ENCODE measurements at regions not wholly inside any gene's neighbourhood (a gene's known extent, or its start where the extent isn't known, plus 50 kb on each side); places are given as distances from the start of the nearest gene placed in this dataset.

GRCh38 chr2:18336975-18337374 is 223.5 kb downstream of the RDH14 start:
- Histone ChIP-seq H4K20me1 (replicated peaks; ENCODE audit: control insufficient read depth, extremely low read depth, insufficient read depth, low read length) (no peaks in the 10 kb centered on the region), H3K4me2 (ENCODE audit: insufficient read depth, low read length) (no peak overlapping the region), H2AFZ (ENCODE audit: low read depth, low read length) (peak overlapping the region; percentile 24), H3K27ac (ENCODE audit: insufficient read depth, low read depth, low read length) (no peak overlapping the region), H3K27me3 (ENCODE audit: control insufficient read depth in 2 of 2, insufficient read depth in 2 of 2, low read length in 2 of 2) (no peaks in the 10 kb centered on the region), H3K79me2 (ENCODE audit: control insufficient read depth, insufficient read depth, low read length) (no peaks in the 10 kb centered on the region), H3K9me1 (replicated peaks; ENCODE audit: control insufficient read depth, extremely low read depth, insufficient read depth, low read length) (no peaks in the 10 kb centered on the region), H3K4me3 (replicated peaks in 1 of 3; ENCODE audit: insufficient read depth in 1 of 3, low read depth in 1 of 3, low read length in 3 of 3) (no peak overlapping the region), H3K36me3 (ENCODE audit: control insufficient read depth in 2 of 2, extremely low read depth in 1 of 2, insufficient read depth in 2 of 2, low read length in 2 of 2) (no peaks in the 10 kb centered on the region), H3K4me1 (ENCODE audit: control insufficient read depth, extremely low read depth, insufficient read depth, low read length) (peaks cover 36% of the 10 kb centered on the region), H3K9me3 (replicated peaks; ENCODE audit: control insufficient read depth, insufficient read depth, low read length) (no peaks in the 10 kb centered on the region), H3K9ac (replicated peaks; ENCODE audit: extremely low read depth, insufficient read depth, low read length) (no peak overlapping the region)
- TF ChIP-seq POLR2A (IDR thresholded peaks at IDR 0.05; ENCODE audit: low read depth, low read length): no peak
- TF ChIP-seq EZH2 (IDR thresholded peaks at IDR 0.05; ENCODE audit: borderline replicate concordance, low read depth, low read length, severe bottlenecking): no peak
- peak; percentile 58 for TF ChIP-seq FOS (IDR thresholded peaks at IDR 0.05; ENCODE audit: borderline replicate concordance, insufficient read depth, low read length)
- TF ChIP-seq JUN (IDR thresholded peaks at IDR 0.05; ENCODE audit: borderline replicate concordance, insufficient read depth, insufficient read length, low read depth): no peak
- FAIRE-seq (peak; percentile 33), DNase-seq (ENCODE audit: low read depth, low spot score) (peak; percentile 51)
- no TSS peak for BruUV-seq (replicated peaks)
- ChIA-PET POLR2A (no interaction called here), CTCF (interaction anchor here (1.3 kb wide), 1 partner anchor 41 kb away, joined by 3 read pairs; no protein-coding TSS in a partner anchor)
- intact Hi-C loops (cut with micrococcal nuclease): no loop called here
- dilution Hi-C loops (cut with MboI; ENCODE audit: extremely low pct_ligation_motif_present, low sequenced_read_pairs): no loop called here

GRCh38 chr2:18332477-18332876 is 228.0 kb downstream of the RDH14 start:
- DNase-seq (ENCODE audit: low read depth, low spot score) (no peak), FAIRE-seq (no peak)
- Histone ChIP-seq H3K27ac (ENCODE audit: insufficient read depth, low read depth, low read length) (no peak overlapping the region), H4K20me1 (replicated peaks; ENCODE audit: control insufficient read depth, extremely low read depth, insufficient read depth, low read length) (no peaks in the 10 kb centered on the region), H3K9me3 (replicated peaks; ENCODE audit: control insufficient read depth, insufficient read depth, low read length) (no peaks in the 10 kb centered on the region), H3K9me1 (replicated peaks; ENCODE audit: control insufficient read depth, extremely low read depth, insufficient read depth, low read length) (no peaks in the 10 kb centered on the region), H3K79me2 (ENCODE audit: control insufficient read depth, insufficient read depth, low read length) (no peaks in the 10 kb centered on the region), H2AFZ (ENCODE audit: low read depth, low read length) (no peak overlapping the region), H3K36me3 (ENCODE audit: control insufficient read depth in 2 of 2, extremely low read depth in 1 of 2, insufficient read depth in 2 of 2, low read length in 2 of 2) (no peaks in the 10 kb centered on the region), H3K4me1 (ENCODE audit: control insufficient read depth, extremely low read depth, insufficient read depth, low read length) (peaks cover 9% of the 10 kb centered on the region), H3K9ac (replicated peaks; ENCODE audit: extremely low read depth, insufficient read depth, low read length) (no peak overlapping the region), H3K27me3 (ENCODE audit: control insufficient read depth in 2 of 2, insufficient read depth in 2 of 2, low read length in 2 of 2) (no peaks in the 10 kb centered on the region), H3K4me2 (ENCODE audit: insufficient read depth, low read length) (no peak overlapping the region), H3K4me3 (replicated peaks in 1 of 3; ENCODE audit: insufficient read depth in 1 of 3, low read depth in 1 of 3, low read length in 3 of 3) (no peak overlapping the region)
- ChIA-PET CTCF (no interaction called here), POLR2A (no interaction called here)
- TF ChIP-seq JUN (IDR thresholded peaks at IDR 0.05; ENCODE audit: borderline replicate concordance, insufficient read depth, insufficient read length, low read depth): no peak
- no peak for TF ChIP-seq POLR2A (IDR thresholded peaks at IDR 0.05; ENCODE audit: low read depth, low read length)
- TF ChIP-seq MYC (IDR thresholded peaks at IDR 0.05; ENCODE audit: low read depth, low read length): no peak
- no peak for TF ChIP-seq FOS (IDR thresholded peaks at IDR 0.05; ENCODE audit: borderline replicate concordance, insufficient read depth, low read length)
- no peak for TF ChIP-seq EZH2 (IDR thresholded peaks at IDR 0.05; ENCODE audit: borderline replicate concordance, low read depth, low read length, severe bottlenecking)
- TF ChIP-seq CTCF (IDR thresholded peaks at IDR 0.05; ENCODE audit: extremely low read depth in 1 of 2, insufficient read depth in 1 of 2, low read depth in 1 of 2, low read length in 2 of 2): no peak
- TF ChIP-seq POLR2AphosphoS5 (IDR thresholded peaks at IDR 0.05; ENCODE audit: insufficient read depth, low read depth, low read length): no peak
- no peak for TF ChIP-seq MAX (IDR thresholded peaks at IDR 0.05; ENCODE audit: insufficient read depth, insufficient read length)
- TF ChIP-seq GATA2 (IDR thresholded peaks at IDR 0.05; ENCODE audit: insufficient read depth, insufficient read length, low read depth, low read length): no peak
- no TSS peak for BruUV-seq (replicated peaks)
- dilution Hi-C loops (cut with MboI; ENCODE audit: extremely low pct_ligation_motif_present, low sequenced_read_pairs): no loop called here
- intact Hi-C loops (cut with micrococcal nuclease): no loop called here

Measured in endothelial cell of umbilical vein (primary cell).